ENCODE measurements at regions not wholly inside any gene's neighbourhood (a gene's known extent, or its start where the extent isn't known, plus 50 kb on each side); places are given as distances from the start of the nearest gene placed in this dataset.

- no peak for DNase-seq (ENCODE audit: low spot score)
Measured at GRCh38 chr2:134143568-134143967, 110.3 kb upstream of the MGAT5 start.

GRCh38 chr2:134144081-134144596 lies 109.7 kb upstream of the MGAT5 start:
- no peak for DNase-seq (ENCODE audit: low spot score)

GRCh38 chr2:134144651-134145050 lies 109.2 kb upstream of the MGAT5 start:
- no peak for DNase-seq (ENCODE audit: low spot score)

- no peak for DNase-seq (ENCODE audit: low spot score)
Measured at GRCh38 chr2:134145519-134145918, 108.4 kb upstream of the MGAT5 start.

GRCh38 chr2:134146161-134146560 lies 107.7 kb upstream of the MGAT5 start:
- DNase-seq (ENCODE audit: low spot score), result no peak

- no peak for DNase-seq (ENCODE audit: low spot score)
Measured at GRCh38 chr2:134146620-134147019, 107.3 kb upstream of the MGAT5 start.

GRCh38 chr2:134148172-134148571 lies 105.7 kb upstream of the MGAT5 start:
- no peak for DNase-seq (ENCODE audit: low spot score)

GRCh38 chr2:134148843-134149472 lies 104.9 kb upstream of the MGAT5 start:
- no peak for DNase-seq (ENCODE audit: low spot score)

- DNase-seq (ENCODE audit: low spot score), result no peak
Measured at GRCh38 chr2:134149904-134150303, 104.0 kb upstream of the MGAT5 start.

GRCh38 chr2:134150760-134151159 lies 103.1 kb upstream of the MGAT5 start:
- DNase-seq (ENCODE audit: low spot score), result no peak

- DNase-seq (ENCODE audit: low spot score), result no peak
Measured at GRCh38 chr2:134152045-134153010, 101.5 kb upstream of the MGAT5 start.

GRCh38 chr2:134153294-134153880 lies 100.5 kb upstream of the MGAT5 start:
- DNase-seq (ENCODE audit: low spot score), result no peak

- no peak for DNase-seq (ENCODE audit: low spot score)
Measured at GRCh38 chr2:134154246-134154645, 99.6 kb upstream of the MGAT5 start.

- DNase-seq (ENCODE audit: low spot score), result no peak
Measured at GRCh38 chr2:134155134-134155533, 98.7 kb upstream of the MGAT5 start.

GRCh38 chr2:134158295-134158694 lies 95.6 kb upstream of the MGAT5 start:
- no peak for DNase-seq (ENCODE audit: low spot score)

- no peak for DNase-seq (ENCODE audit: low spot score)
Measured at GRCh38 chr2:134161170-134161547, 92.7 kb upstream of the MGAT5 start.

GRCh38 chr2:134163336-134163735 lies 90.5 kb upstream of the MGAT5 start:
- no peak for DNase-seq (ENCODE audit: low spot score)

GRCh38 chr2:134164306-134164705 lies 89.6 kb upstream of the MGAT5 start:
- no peak for DNase-seq (ENCODE audit: low spot score)

GRCh38 chr2:134167015-134167414 lies 86.9 kb upstream of the MGAT5 start:
- no peak for DNase-seq (ENCODE audit: low spot score)

GRCh38 chr2:134169788-134170187 lies 84.1 kb upstream of the MGAT5 start:
- DNase-seq (ENCODE audit: low spot score), result no peak

- no peak for DNase-seq (ENCODE audit: low spot score)
Measured at GRCh38 chr2:134170294-134170693, 83.6 kb upstream of the MGAT5 start.

GRCh38 chr2:134170700-134171099 lies 83.2 kb upstream of the MGAT5 start:
- DNase-seq (ENCODE audit: low spot score), result no peak

Data from hematopoietic multipotent progenitor cell treated with erythropoietin and hydrocortisone succinate and interleukin-3 and kit ligand, for 15 days (in vitro differentiated cells).